HG03378 (cell line): ENCODE measurements at regions not wholly inside any gene's neighbourhood (a gene's known extent, or its start where the extent isn't known, plus 50 kb on each side); places are given as distances from the start of the nearest gene placed in this dataset.
"Not testable (repeated sequence)": the region's sequence is repeated elsewhere in the genome, so short reads cannot be mapped to it uniquely, and the experiment has no call there.

Source experiments
- ATAC-seq: cut with Tn5 transposase; IDR thresholded peaks from one replicate; pipeline ENCODE4 v1.9.1; 2021; ENCODE audit warnings: mild to moderate bottlenecking, moderate library complexity; ENCODE audit not compliant: unreplicated experiment

DNA sequence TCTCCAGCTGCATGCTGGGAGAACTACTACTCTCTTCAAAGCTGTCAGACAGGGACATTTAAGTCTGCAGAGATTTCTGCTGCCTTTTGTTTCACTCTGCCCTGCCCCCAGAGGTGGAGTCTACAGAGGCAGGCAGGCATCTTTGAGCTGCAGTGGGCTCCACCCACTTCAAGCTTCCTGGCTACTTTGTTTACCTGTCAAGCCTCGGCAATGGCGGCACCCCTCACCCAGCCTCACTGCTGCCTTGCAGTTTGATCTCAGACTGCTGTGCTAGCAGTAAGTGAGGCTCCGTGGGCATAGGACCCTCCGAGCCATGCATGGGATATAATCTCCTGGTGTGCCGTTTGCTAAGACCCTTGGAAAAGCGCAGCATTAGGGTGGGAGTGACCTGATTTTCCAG is 61.7 kb downstream of the DMRTA1 start:
- not testable (repeated sequence) for ATAC-seq

- ATAC-seq = no peak
Measured at GRCh38 chr9:22508790-22509189, 62.2 kb downstream of the DMRTA1 start.

- ATAC-seq = no peak
Measured at GRCh38 chr9:22512495-22512894, 65.9 kb downstream of the DMRTA1 start.

DNA sequence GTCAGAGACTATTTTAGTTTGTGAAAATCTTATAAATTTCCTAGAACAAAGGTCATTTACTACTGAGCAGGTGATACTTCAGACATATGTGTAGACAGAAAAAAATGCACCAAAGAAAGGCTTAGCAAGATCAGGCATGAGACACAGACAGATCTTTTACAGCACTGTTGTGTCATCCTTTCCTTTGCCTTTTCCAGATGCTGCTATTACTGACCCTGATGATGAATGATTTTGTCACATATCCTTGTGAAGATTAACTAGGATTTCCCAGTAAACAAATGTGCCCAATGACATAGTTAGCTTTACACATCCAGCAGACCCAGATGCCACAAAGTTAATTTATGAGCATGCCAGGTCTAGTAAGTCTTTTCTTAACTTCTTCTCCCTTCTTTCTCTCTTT is 68.2 kb downstream of the DMRTA1 start:
- no peak for ATAC-seq

DNA sequence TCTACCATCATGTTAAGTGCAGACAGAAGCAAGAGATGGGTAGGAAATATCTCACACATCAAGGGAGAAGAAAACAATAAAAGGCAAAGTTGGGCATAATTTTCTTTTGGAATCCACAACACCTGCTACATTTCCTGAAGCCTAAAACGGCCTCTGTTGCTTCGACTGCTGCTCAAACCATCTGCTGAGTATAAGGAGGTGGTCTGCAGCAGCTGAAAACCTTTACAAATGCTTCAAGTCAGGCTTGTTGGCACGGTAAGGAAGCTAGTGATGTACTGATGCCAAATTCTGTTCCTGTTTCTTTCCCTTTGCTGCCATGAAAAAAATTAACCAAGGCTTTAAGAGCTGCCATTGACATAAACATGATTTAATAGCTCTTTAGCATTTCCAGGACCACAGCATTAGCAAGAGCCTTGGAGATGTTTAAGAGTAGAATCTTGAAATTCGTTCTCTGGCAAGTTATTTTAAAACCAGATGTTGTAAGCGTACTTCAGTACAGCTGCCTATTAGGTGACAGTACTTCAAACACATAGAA is 75.6 kb downstream of the DMRTA1 start:
- ATAC-seq = no peak

DNA sequence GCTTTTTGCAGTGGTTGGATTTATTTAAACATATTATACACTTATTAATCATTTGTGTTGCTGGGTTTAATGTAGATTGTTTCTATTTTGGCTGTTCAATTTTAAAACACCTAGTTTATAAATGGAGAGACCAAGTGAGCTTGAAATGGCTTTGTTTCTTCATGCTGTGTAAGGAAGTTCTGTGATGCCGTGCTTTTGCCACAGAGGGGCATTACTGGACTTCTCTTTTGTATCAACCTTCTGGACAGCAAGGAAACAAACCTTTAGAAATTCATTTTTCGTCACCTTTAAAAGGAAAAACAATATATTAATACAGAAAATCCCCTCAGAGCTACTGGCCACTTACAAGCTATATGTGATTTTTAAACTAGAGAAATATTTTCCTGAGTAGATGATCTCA is 81.9 kb downstream of the DMRTA1 start:
- ATAC-seq = no peak

- no peak for ATAC-seq
Measured at GRCh38 chr9:22529426-22530199, 83.0 kb downstream of the DMRTA1 start.

- no peak for ATAC-seq
Measured at GRCh38 chr9:22535780-22536179, 89.2 kb downstream of the DMRTA1 start.

GRCh38 chr9:22537721-22538120 is 91.1 kb downstream of the DMRTA1 start:
- ATAC-seq = no peak

GRCh38 chr9:22548625-22549024 is 102.0 kb downstream of the DMRTA1 start:
- no peak for ATAC-seq

- no peak for ATAC-seq
Measured at GRCh38 chr9:22574740-22575139, 128.1 kb downstream of the DMRTA1 start.

DNA sequence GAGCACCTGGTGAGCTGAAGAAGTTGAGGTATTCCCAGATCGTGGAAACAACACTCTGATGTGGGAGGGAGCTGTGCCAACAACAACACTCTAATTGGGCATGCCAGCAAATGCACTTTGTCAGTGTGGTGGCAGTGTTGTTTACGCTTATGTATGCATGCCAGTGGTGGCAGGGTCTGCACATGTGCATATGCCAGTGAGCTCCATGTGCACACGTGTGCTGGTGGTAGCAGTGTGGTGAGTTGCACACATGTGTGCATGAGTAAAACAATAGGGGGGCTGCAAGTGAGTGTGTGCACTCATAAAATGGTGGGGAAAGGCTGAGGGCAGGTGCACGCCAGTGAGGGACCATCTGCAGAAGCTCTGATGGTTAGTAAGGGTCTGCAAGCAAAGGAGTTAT is 134.2 kb downstream of the DMRTA1 start:
- ATAC-seq = no peak

DNA sequence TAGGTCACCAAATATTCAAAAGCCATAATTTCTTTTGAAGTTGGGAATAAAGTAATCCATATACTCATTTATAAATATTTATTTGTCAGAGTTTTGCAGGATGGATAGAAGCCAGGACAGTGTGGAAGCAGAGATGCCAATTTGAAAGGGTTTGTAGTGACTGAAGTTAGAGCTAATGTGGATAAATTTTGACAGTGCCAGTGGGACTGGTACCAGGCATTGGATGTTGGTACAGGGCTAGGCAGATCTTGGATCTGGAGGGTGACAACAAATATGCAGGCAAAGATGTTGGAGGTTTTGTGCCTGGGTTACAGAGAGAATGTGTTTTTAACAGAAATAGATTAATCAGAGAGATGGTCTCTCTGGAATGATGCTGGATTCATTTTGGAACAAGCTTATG is 135.6 kb downstream of the DMRTA1 start:
- ATAC-seq = no peak

GRCh38 chr9:22588918-22589317 is 142.3 kb downstream of the DMRTA1 start:
- no peak for ATAC-seq

- no peak for ATAC-seq
Measured at GRCh38 chr9:22590336-22591033, 143.9 kb downstream of the DMRTA1 start.

- ATAC-seq = no peak
Measured at GRCh38 chr9:22595805-22596204, 149.2 kb downstream of the DMRTA1 start.

DNA sequence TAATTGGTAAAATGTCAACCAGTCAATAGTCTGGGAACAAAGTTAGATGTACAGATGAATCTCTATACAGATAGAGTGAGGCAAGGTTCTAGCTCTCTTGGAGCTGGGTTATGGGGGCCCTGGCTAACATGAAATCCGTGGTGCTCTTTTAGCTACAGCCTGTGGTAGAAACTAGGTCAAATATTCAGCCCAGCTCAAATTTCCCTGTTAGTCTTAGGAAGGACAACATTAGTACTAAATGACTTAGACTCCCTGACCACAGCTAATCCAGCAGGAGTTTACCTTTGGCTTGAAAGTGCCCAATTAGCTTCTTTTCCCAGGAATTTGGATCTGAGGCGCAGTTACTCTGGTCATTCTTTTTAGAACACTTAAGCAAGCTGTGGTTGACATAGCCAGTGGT is 170.5 kb downstream of the DMRTA1 start:
- no peak for ATAC-seq

- no peak for ATAC-seq
Measured at GRCh38 chr9:22622815-22623214, 176.2 kb downstream of the DMRTA1 start.

DNA sequence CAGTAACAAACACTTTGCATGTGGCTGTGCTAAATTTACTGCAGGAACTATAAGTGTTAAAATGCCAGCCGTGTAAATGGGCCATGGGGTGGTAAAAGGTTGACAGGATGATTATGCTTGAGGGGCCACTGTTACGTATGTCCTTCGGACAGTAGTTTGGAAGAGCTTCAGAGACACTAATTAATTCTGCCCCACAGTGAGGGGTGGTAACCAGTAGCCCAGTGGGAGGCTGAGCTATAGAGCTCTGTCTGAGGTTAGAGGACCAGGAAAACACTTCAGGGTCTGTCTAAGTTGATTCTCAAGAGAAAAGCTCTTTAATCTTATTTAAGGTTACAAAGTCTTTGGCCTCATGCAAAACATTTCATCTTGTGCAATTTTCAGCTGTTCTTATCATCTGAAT is 176.6 kb downstream of the DMRTA1 start:
- no peak for ATAC-seq

DNA sequence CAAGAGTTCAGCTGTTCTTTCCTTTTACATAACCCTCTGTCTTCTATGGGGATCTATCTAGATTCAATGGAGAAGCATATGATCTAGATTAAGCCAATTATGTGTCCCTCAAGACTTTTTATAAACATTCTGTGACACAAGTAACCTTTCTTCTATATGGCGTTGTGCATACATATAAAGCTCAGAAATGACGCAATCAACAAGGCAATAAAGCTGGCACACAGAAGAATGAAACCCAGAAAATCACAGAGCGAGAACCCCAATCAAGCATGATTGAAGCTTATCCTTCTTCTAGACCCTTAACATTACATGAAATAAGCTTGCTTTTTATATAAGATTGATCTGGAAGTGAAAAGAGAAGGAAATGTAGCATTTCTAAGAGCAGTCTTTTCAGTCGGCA is 178.9 kb downstream of the DMRTA1 start:
- no peak for ATAC-seq

DNA sequence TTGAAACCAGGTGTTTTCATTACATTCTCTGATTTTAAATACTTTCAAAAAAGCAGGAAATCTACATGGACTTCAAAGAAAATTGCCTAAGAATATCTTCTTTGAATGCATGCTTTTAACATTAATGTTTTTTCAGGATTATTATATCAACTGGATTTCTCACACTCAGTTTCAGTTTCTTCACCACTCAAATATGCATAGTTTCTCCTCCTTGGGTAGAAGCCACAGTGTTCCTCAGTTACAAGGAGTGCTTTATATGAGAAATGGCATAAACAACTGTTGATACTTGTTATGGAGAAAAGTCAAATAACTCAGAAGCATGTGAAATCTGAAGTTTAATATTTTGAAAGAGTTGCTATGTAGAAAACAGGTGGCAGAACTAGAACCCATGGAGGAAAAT is 196.9 kb downstream of the DMRTA1 start:
- ATAC-seq = no peak

DNA sequence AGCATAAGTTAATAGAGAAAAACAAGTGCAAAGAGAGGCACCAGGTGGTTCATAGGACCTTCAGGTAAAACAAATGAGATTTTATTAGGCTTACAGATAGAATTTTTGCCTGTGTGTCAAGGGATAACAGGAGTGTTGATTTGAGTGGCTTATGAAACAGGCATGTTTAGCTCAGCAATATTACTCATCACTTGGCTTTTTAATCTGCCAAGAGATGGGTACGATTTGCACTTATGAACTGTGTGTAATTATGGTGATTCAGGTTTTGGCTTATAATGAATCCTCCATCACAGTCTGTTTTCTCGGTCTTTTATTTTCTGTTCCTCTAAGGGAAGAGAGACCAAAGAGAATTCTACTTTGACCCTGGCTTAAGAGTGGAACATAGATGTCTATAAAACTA is 199.3 kb downstream of the DMRTA1 start:
- ATAC-seq = no peak
